ENCODE measurements at regions not wholly inside any gene's neighbourhood (a gene's known extent, or its start where the extent isn't known, plus 50 kb on each side); places are given as distances from the start of the nearest gene placed in this dataset.
"Not testable (repeated sequence)": the region's sequence is repeated elsewhere in the genome, so short reads cannot be mapped to it uniquely, and the experiment has no call there.

- ATAC-seq (ENCODE audit: poor library complexity) = no peak
- Histone ChIP-seq H3K9me3 (ENCODE audit: control insufficient read depth in 1 of 2, insufficient read depth in 1 of 2, low read length in 2 of 2) (no peaks in the 10 kb centered on the region), H3K4me1 (ENCODE audit: insufficient read depth, low read length) (no peaks in the 10 kb centered on the region), H3K36me3 (ENCODE audit: insufficient read depth, low read length) (no peaks in the 10 kb centered on the region), H3K27me3 (ENCODE audit: control insufficient read depth in 1 of 2, insufficient read depth in 2 of 2, low read length in 2 of 2) (no peaks in the 10 kb centered on the region), H3K27ac (ENCODE audit: low read depth in 1 of 2, low read length in 2 of 2) (no peak overlapping the region), H3K4me3 (ENCODE audit: low read length) (no peak overlapping the region)
- ChIA-PET CTCF (no interaction called here), POLR2A (no interaction called here)
- Mint-ChIP-seq H3K27ac (no peak overlapping the region), H3K4me3 (no peak overlapping the region), H3K9me3 (peaks cover 2% of the 10 kb centered on the region), H3K27me3 (no peaks in the 10 kb centered on the region), H3K4me1 (ENCODE audit: low read depth) (no peaks in the 10 kb centered on the region), H3K36me3 (ENCODE audit: low read depth) (no peaks in the 10 kb centered on the region)
- intact Hi-C loops (cut with DNase I, micrococcal nuclease) = no loop called here
- no peak for DNase-seq
- TF ChIP-seq CTCF (IDR thresholded peaks at IDR 0.05) = no peak
Measured at GRCh38 chr17:31798205-31798724, 60.8 kb downstream of the COPRS start.

GRCh38 chr17:31795941-31796340, 63.1 kb downstream of the COPRS start:
- H3K36me3 ChIP-seq (ENCODE audit: insufficient read depth, low read length); H3K27ac ChIP-seq (ENCODE audit: low read depth in 1 of 2, low read length in 2 of 2); intact Hi-C loops (cut with DNase I, micrococcal nuclease); H3K4me1 ChIP-seq (ENCODE audit: insufficient read depth, low read length); DNase-seq; CTCF ChIA-PET; ATAC-seq (ENCODE audit: poor library complexity); H3K27me3 ChIP-seq (ENCODE audit: control insufficient read depth in 1 of 2, insufficient read depth in 2 of 2, low read length in 2 of 2); H3K4me3 Mint-ChIP-seq; H3K9me3 ChIP-seq (ENCODE audit: control insufficient read depth in 1 of 2, insufficient read depth in 1 of 2, low read length in 2 of 2); H3K9me3 Mint-ChIP-seq; POLR2A ChIA-PET; H3K27me3 Mint-ChIP-seq; H3K4me3 ChIP-seq (ENCODE audit: low read length); H3K36me3 Mint-ChIP-seq (ENCODE audit: low read depth); H3K27ac Mint-ChIP-seq; H3K4me1 Mint-ChIP-seq (ENCODE audit: low read depth): not testable (repeated sequence)

- H3K9me3 ChIP-seq (ENCODE audit: control insufficient read depth in 1 of 2, insufficient read depth in 1 of 2, low read length in 2 of 2) = no peaks in the 10 kb centered on the region
Measured at GRCh38 chr17:31794111-31794510, 64.9 kb downstream of the COPRS start.

GRCh38 chr17:31793634-31794033, 65.4 kb downstream of the COPRS start:
- POLR2A ChIA-PET; intact Hi-C loops (cut with DNase I, micrococcal nuclease); H3K4me1 ChIP-seq (ENCODE audit: insufficient read depth, low read length); H3K9me3 Mint-ChIP-seq; DNase-seq; H3K27ac Mint-ChIP-seq; H3K27ac ChIP-seq (ENCODE audit: low read depth in 1 of 2, low read length in 2 of 2); H3K4me3 ChIP-seq (ENCODE audit: low read length); H3K4me3 Mint-ChIP-seq; H3K9me3 ChIP-seq (ENCODE audit: control insufficient read depth in 1 of 2, insufficient read depth in 1 of 2, low read length in 2 of 2); H3K4me1 Mint-ChIP-seq (ENCODE audit: low read depth); ATAC-seq (ENCODE audit: poor library complexity); CTCF ChIA-PET; H3K27me3 Mint-ChIP-seq; H3K36me3 ChIP-seq (ENCODE audit: insufficient read depth, low read length); H3K36me3 Mint-ChIP-seq (ENCODE audit: low read depth); H3K27me3 ChIP-seq (ENCODE audit: control insufficient read depth in 1 of 2, insufficient read depth in 2 of 2, low read length in 2 of 2): not testable (repeated sequence)

More at GRCh38 chr17:31794111-31794510, 64.9 kb downstream of the COPRS start:
- no peak overlapping the region for H3K4me3 ChIP-seq (ENCODE audit: low read length)
- H3K36me3 ChIP-seq (ENCODE audit: insufficient read depth, low read length) = no peaks in the 10 kb centered on the region
- H3K4me1 ChIP-seq (ENCODE audit: insufficient read depth, low read length) = no peaks in the 10 kb centered on the region
- Mint-ChIP-seq H3K4me1 (ENCODE audit: low read depth) (no peaks in the 10 kb centered on the region), H3K36me3 (ENCODE audit: low read depth) (no peaks in the 10 kb centered on the region), H3K4me3 (no peak overlapping the region), H3K27me3 (peaks cover 6% of the 10 kb centered on the region), H3K27ac (no peak overlapping the region), H3K9me3 (peaks cover 2% of the 10 kb centered on the region)
- intact Hi-C loops (cut with DNase I, micrococcal nuclease) = no loop called here
- ChIA-PET POLR2A (no interaction called here), CTCF (no interaction called here)
- no peak overlapping the region for H3K27ac ChIP-seq (ENCODE audit: low read depth in 1 of 2, low read length in 2 of 2)
- TF ChIP-seq CTCF (IDR thresholded peaks at IDR 0.05) = no peak
- no peaks in the 10 kb centered on the region for H3K27me3 ChIP-seq (ENCODE audit: control insufficient read depth in 1 of 2, insufficient read depth in 2 of 2, low read length in 2 of 2)
- DNase-seq = no peak
- no peak for ATAC-seq (ENCODE audit: poor library complexity)

All from CD4-positive, alpha-beta T cell (primary cell).